CD14-positive monocyte (primary cell): ENCODE measurements at regions not wholly inside any gene's neighbourhood (a gene's known extent, or its start where the extent isn't known, plus 50 kb on each side); places are given as distances from the start of the nearest gene placed in this dataset.

ENCODE experiments used
- DNase-seq, 3 donors: peaks; one replicate each; pipeline ENCODE4 v3.0.0-alpha.2; 2011 to 2022
- H2AFZ ChIP-seq: 2 replicates; pipeline ENCODE4 v1.6.0; 2012; ENCODE audit warnings: mild to moderate bottlenecking, low read depth, low read length, inconsistent platforms; ENCODE audit not compliant: insufficient read depth, poor library complexity, severe bottlenecking
- H3K27ac ChIP-seq, 2 donors: 1 replicate in 1 of 2; 2 replicates in 1 of 2; pipeline ENCODE4 v1.5.1; 2012 to 2013; ENCODE audit warnings: low read length in 2 of 2, control low read depth in 1 of 2, inconsistent platforms in 1 of 2, low read depth in 1 of 2, mild to moderate bottlenecking in 1 of 2
- H3K27me3 ChIP-seq, 2 donors: one replicate each; pipeline versions ENCODE4 v1.6.0 to v1.6.1; 2011 to 2013; ENCODE audit warnings: low read length in 2 of 2; ENCODE audit not compliant: control insufficient read depth in 2 of 2, insufficient read depth in 2 of 2
- H3K36me3 ChIP-seq, 2 donors: replicated peaks in 1 of 2; 1 replicate in 1 of 2; 2 replicates in 1 of 2; pipeline versions ENCODE4 v1.5.1 to v1.6.1; 2012 to 2013; ENCODE audit warnings: low read length in 2 of 2, control low read depth in 1 of 2, inconsistent platforms in 1 of 2, mild to moderate bottlenecking in 1 of 2; ENCODE audit not compliant: insufficient read depth in 2 of 2, control insufficient read depth in 1 of 2
- H3K4me1 ChIP-seq, 2 donors: 1 replicate in 1 of 2; 2 replicates in 1 of 2; pipeline versions ENCODE4 v1.5.1 to v1.6.1; 2012 to 2013; ENCODE audit warnings: low read length in 2 of 2, control low read depth in 1 of 2, inconsistent platforms in 1 of 2, mild to moderate bottlenecking in 1 of 2, moderate library complexity in 1 of 2; ENCODE audit not compliant: insufficient read depth in 2 of 2, control insufficient read depth in 1 of 2
- H3K4me2 ChIP-seq: replicated peaks from 2 replicates; pipeline ENCODE3; 2012; ENCODE audit warnings: low read length, moderate library complexity, mild to moderate bottlenecking; ENCODE audit not compliant: poor library complexity, severe bottlenecking; ENCODE audit errors: extremely low read depth
- H3K4me3 ChIP-seq, 3 experiments: fragments of 200-600 bp in 1 of 3; sonication (generic) in 1 of 3; replicated peaks in 1 of 3; 1 replicate in 2 of 3; 2 replicates in 1 of 3; pipeline ENCODE4 v1.5.1; 2011 to 2013; ENCODE audit warnings: low read length in 3 of 3, mild to moderate bottlenecking in 3 of 3, control low read depth in 2 of 3, low read depth in 2 of 3, inconsistent platforms in 1 of 3, moderate library complexity in 1 of 3
- H3K79me2 ChIP-seq: 2 replicates; pipeline ENCODE4 v1.6.0; 2012; ENCODE audit warnings: mild to moderate bottlenecking, control low read depth, inconsistent platforms, low read length, moderate library complexity; ENCODE audit not compliant: insufficient read depth
- H3K9ac ChIP-seq: 2 replicates; pipeline ENCODE4 v1.6.0; 2017; ENCODE audit warnings: low read length, mild to moderate bottlenecking; ENCODE audit not compliant: insufficient read depth, poor library complexity, severe bottlenecking
- H3K9me3 ChIP-seq, 2 donors: replicated peaks in 1 of 2; 1 replicate in 1 of 2; 2 replicates in 1 of 2; pipeline versions ENCODE4 v1.5.1 to v1.6.1; 2012 to 2013; ENCODE audit warnings: low read length in 2 of 2, control low read depth in 1 of 2; ENCODE audit not compliant: control insufficient read depth in 1 of 2, insufficient read depth in 1 of 2
- H4K20me1 ChIP-seq: 2 replicates; pipeline ENCODE4 v1.6.0; 2012; ENCODE audit warnings: mild to moderate bottlenecking, low read length, control low read depth, moderate library complexity; ENCODE audit not compliant: insufficient read depth
- H3K27ac Mint-ChIP-seq, 7 donors: one replicate each; pipeline ENCODE4 v1.8.0; 2020; ENCODE audit warnings: mild to moderate bottlenecking in 7 of 7, mixed read lengths in 7 of 7, moderate library complexity in 6 of 7, inconsistent platforms in 2 of 7
- H3K27me3 Mint-ChIP-seq, 3 donors: one replicate each; pipeline ENCODE4 v1.8.0; 2021 to 2022; ENCODE audit warnings: low read depth in 3 of 3, mild to moderate bottlenecking in 3 of 3, mixed read lengths in 3 of 3, moderate library complexity in 3 of 3, inconsistent platforms in 1 of 3
- H3K36me3 Mint-ChIP-seq, 2 donors: one replicate each; pipeline ENCODE4 v1.8.0; 2020; ENCODE audit warnings: mixed read lengths in 2 of 2, inconsistent platforms in 1 of 2, mild to moderate bottlenecking in 1 of 2
- H3K4me1 Mint-ChIP-seq: one replicate; pipeline ENCODE4 v1.8.0; 2020; ENCODE audit warnings: mild to moderate bottlenecking, mixed read lengths
- H3K4me3 Mint-ChIP-seq, 2 donors: one replicate each; pipeline ENCODE4 v1.8.0; 2020; ENCODE audit warnings: mild to moderate bottlenecking in 2 of 2, mixed read lengths in 2 of 2, moderate library complexity in 1 of 2
- H3K9me3 Mint-ChIP-seq, 7 donors: one replicate each; pipeline ENCODE4 v1.8.0; 2020 to 2022; ENCODE audit warnings: mixed read lengths in 7 of 7, mild to moderate bottlenecking in 6 of 7, moderate library complexity in 6 of 7, inconsistent platforms in 2 of 7
- WGBS: methylation state at CpG from one replicate; pipeline ENCODE4 v1.1.5; 2013; ENCODE audit warnings: missing lambda C conversion rate; ENCODE audit not compliant: insufficient coverage; 5-methylcytosine and 5-hydroxymethylcytosine counted together
- intact Hi-C, 2 donors: fragments of 100-400 bp; cut with micrococcal nuclease; formaldehyde crosslinking; loops; one replicate each; pipeline versions ENCODE4 v1.15.0 to v1.15.1; 2023
- TF ChIP-seq, protein P1 (sequence below): fragments of 200-600 bp; IDR thresholded peaks from one replicate; pipeline ENCODE4 v1.8.0; 2022; ENCODE audit warnings: antibody characterized with exemption, mild to moderate bottlenecking

DNA sequence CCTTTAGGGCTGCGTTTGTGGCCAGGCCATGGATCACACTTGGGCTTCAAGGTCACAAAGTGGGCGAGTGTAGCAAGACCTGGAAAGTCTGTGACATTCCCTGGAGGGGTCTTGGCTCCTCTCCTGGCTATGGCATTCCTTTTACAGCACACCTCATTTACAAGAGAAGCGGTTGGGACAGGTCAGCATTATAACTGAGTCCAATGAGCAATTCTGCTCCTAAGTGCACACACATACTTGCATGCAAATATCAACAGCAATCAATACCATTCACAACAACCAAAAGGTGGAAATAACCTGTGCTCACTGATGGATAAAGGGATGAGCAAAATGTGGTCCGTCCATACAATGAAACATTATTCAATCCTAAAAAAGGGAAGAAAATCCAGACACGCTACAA is 298.2 kb downstream of the CTTN start:
- H3K79me2 ChIP-seq, result no peaks in the 10 kb centered on the region

DNA sequence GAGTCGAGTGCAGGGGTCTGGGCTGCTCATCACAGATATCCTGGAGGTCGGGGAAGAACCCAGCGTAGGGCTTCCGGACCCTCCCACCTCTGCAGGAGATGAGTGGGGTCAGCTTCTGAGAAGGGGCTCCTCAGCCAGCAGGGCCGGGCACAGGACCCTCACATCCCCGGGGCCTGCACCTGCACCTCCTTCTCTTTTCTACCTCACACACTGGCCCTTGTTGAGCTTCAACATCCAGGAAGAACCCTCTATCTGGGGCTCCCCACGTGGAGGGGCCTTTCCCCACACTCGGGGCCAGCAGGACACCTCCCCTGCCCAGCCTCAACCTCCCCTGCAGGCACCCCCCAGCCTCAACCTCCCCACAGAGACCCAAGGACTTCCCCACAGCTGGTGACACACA is 299.4 kb downstream of the CTTN start:
- DNase-seq, result no peak
- H3K27ac Mint-ChIP-seq, result no peak overlapping the region
- no peaks in the 10 kb centered on the region for H3K9me3 ChIP-seq
- no peaks in the 10 kb centered on the region for H3K79me2 ChIP-seq
- H3K27ac ChIP-seq, result no peak overlapping the region
- intact Hi-C loops, result no loop called here
- WGBS, result 83% methylated on average over 3 of the region's 8 CpGs
- H3K36me3 Mint-ChIP-seq, result no peaks in the 10 kb centered on the region
- no peak overlapping the region for H3K4me3 Mint-ChIP-seq
- H3K27me3 ChIP-seq, result no peaks in the 10 kb centered on the region
- peaks cover 1 to 4% (median 2%) of the 10 kb centered on the region in 3 donors for H3K27me3 Mint-ChIP-seq
- no peaks in the 10 kb centered on the region for H3K36me3 ChIP-seq
- no peak overlapping the region for H3K4me3 ChIP-seq
- no peak overlapping the region for H3K4me2 ChIP-seq
- H4K20me1 ChIP-seq, result no peaks in the 10 kb centered on the region
- TF ChIP-seq, protein P1, sequence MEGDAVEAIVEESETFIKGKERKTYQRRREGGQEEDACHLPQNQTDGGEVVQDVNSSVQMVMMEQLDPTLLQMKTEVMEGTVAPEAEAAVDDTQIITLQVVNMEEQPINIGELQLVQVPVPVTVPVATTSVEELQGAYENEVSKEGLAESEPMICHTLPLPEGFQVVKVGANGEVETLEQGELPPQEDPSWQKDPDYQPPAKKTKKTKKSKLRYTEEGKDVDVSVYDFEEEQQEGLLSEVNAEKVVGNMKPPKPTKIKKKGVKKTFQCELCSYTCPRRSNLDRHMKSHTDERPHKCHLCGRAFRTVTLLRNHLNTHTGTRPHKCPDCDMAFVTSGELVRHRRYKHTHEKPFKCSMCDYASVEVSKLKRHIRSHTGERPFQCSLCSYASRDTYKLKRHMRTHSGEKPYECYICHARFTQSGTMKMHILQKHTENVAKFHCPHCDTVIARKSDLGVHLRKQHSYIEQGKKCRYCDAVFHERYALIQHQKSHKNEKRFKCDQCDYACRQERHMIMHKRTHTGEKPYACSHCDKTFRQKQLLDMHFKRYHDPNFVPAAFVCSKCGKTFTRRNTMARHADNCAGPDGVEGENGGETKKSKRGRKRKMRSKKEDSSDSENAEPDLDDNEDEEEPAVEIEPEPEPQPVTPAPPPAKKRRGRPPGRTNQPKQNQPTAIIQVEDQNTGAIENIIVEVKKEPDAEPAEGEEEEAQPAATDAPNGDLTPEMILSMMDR, result no peak
- H3K4me1 ChIP-seq, result no peaks in the 10 kb centered on the region
- no peak overlapping the region for H3K9ac ChIP-seq
- no peak overlapping the region for H2AFZ ChIP-seq
- H3K4me1 Mint-ChIP-seq, result no peaks in the 10 kb centered on the region
- H3K9me3 Mint-ChIP-seq, result peaks cover 0 to 3% (median 0%) of the 10 kb centered on the region in 7 donors

More for the DNA sequence above, 298.2 kb downstream of the CTTN start:
- no peak overlapping the region for H3K27ac ChIP-seq
- H4K20me1 ChIP-seq, result no peaks in the 10 kb centered on the region
- 96% methylated on average over 2 of the region's 5 CpGs for WGBS
- H3K9ac ChIP-seq, result no peak overlapping the region
- Mint-ChIP-seq H3K27ac (no peak overlapping the region), H3K4me3 (no peak overlapping the region), H3K36me3 (no peaks in the 10 kb centered on the region), H3K9me3 (peaks cover 0 to 6% (median 0%) of the 10 kb centered on the region in 7 donors), H3K27me3 (peaks cover 1 to 4% (median 4%) of the 10 kb centered on the region in 3 donors), H3K4me1 (no peaks in the 10 kb centered on the region)
- H2AFZ ChIP-seq, result no peak overlapping the region
- no peaks in the 10 kb centered on the region for H3K36me3 ChIP-seq
- intact Hi-C loops, result no loop called here
- H3K4me1 ChIP-seq, result no peaks in the 10 kb centered on the region
- H3K4me2 ChIP-seq, result no peak overlapping the region
- TF ChIP-seq, protein P1, result no peak
- H3K27me3 ChIP-seq, result no peaks in the 10 kb centered on the region
- H3K4me3 ChIP-seq, result no peak overlapping the region
- H3K9me3 ChIP-seq, result no peaks in the 10 kb centered on the region
- no peak for DNase-seq
